ENCODE measurements at regions not wholly inside any gene's neighbourhood (a gene's known extent, or its start where the extent isn't known, plus 50 kb on each side); places are given as distances from the start of the nearest gene placed in this dataset.

GRCh38 chr9:88646539-88647300 is 111.7 kb downstream of the NXNL2 start:
- ATAC-seq (replicated peaks): no peak
- no peaks in the 10 kb centered on the region for H3K36me3 Mint-ChIP-seq (ENCODE audit: low read depth)
- H3K27ac Mint-ChIP-seq: no peak overlapping the region
- no peaks in the 10 kb centered on the region for H3K9me3 Mint-ChIP-seq
- no peak overlapping the region for H3K4me3 Mint-ChIP-seq
- H3K4me1 Mint-ChIP-seq: no peaks in the 10 kb centered on the region
- peaks cover 40% of the 10 kb centered on the region for H3K27me3 Mint-ChIP-seq

GRCh38 chr9:88651682-88652633 is 117.0 kb downstream of the NXNL2 start:
- no peak overlapping the region for H3K4me3 Mint-ChIP-seq
- no peak overlapping the region for H3K27ac Mint-ChIP-seq
- no peak for ATAC-seq (replicated peaks)
- no peaks in the 10 kb centered on the region for H3K4me1 Mint-ChIP-seq
- H3K36me3 Mint-ChIP-seq (ENCODE audit: low read depth): no peaks in the 10 kb centered on the region
- peaks cover 20% of the 10 kb centered on the region for H3K27me3 Mint-ChIP-seq
- no peaks in the 10 kb centered on the region for H3K9me3 Mint-ChIP-seq

GRCh38 chr9:88652876-88653275 is 117.9 kb downstream of the NXNL2 start:
- no peaks in the 10 kb centered on the region for H3K4me1 Mint-ChIP-seq
- H3K4me3 Mint-ChIP-seq: no peak overlapping the region
- no peaks in the 10 kb centered on the region for H3K36me3 Mint-ChIP-seq (ENCODE audit: low read depth)
- no peaks in the 10 kb centered on the region for H3K9me3 Mint-ChIP-seq
- ATAC-seq (replicated peaks): no peak
- H3K27me3 Mint-ChIP-seq: peaks cover 20% of the 10 kb centered on the region
- no peak overlapping the region for H3K27ac Mint-ChIP-seq

- Mint-ChIP-seq H3K36me3 (ENCODE audit: low read depth) (no peaks in the 10 kb centered on the region), H3K27me3 (peaks cover 20% of the 10 kb centered on the region), H3K9me3 (no peaks in the 10 kb centered on the region), H3K4me3 (no peak overlapping the region), H3K4me1 (no peaks in the 10 kb centered on the region), H3K27ac (no peak overlapping the region)
- ATAC-seq (replicated peaks): no peak
Measured at GRCh38 chr9:88653406-88653805, 118.4 kb downstream of the NXNL2 start.

DNA sequence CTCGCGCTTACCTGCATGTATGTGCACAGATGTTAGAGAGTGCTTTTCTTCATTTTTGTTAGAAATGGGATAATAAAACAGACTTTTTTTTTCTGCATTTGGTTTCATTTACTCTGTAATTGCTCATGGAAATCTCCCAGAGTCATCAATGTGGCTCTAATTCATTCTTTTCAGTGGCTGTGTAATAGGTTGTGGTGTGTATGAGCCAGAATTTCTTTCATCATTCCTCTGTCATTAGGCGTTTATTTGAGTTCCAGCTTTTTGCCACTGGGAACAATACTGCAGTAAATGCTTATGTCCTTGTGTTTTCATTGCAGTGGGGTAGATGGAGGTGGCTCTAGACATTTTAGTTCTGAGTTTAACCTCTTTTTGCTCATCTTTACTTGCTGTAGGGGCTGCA is 118.9 kb downstream of the NXNL2 start:
- H3K4me1 Mint-ChIP-seq: no peaks in the 10 kb centered on the region
- no peak for ATAC-seq (replicated peaks)

GRCh38 chr9:88657893-88658292 is 122.9 kb downstream of the NXNL2 start:
- Mint-ChIP-seq H3K4me1 (no peaks in the 10 kb centered on the region), H3K27ac (no peak overlapping the region), H3K36me3 (ENCODE audit: low read depth) (no peaks in the 10 kb centered on the region), H3K4me3 (no peak overlapping the region), H3K27me3 (peaks cover 13% of the 10 kb centered on the region), H3K9me3 (no peaks in the 10 kb centered on the region)
- ATAC-seq (replicated peaks): no peak

More for the DNA sequence above, 118.9 kb downstream of the NXNL2 start:
- no peaks in the 10 kb centered on the region for H3K9me3 Mint-ChIP-seq
- H3K27ac Mint-ChIP-seq: no peak overlapping the region
- no peak overlapping the region for H3K4me3 Mint-ChIP-seq
- H3K27me3 Mint-ChIP-seq: peaks cover 20% of the 10 kb centered on the region
- no peaks in the 10 kb centered on the region for H3K36me3 Mint-ChIP-seq (ENCODE audit: low read depth)

- no peak for ATAC-seq (replicated peaks)
- Mint-ChIP-seq H3K27me3 (peaks cover 13% of the 10 kb centered on the region), H3K4me3 (no peak overlapping the region)
Measured at GRCh38 chr9:88658311-88658822, 123.4 kb downstream of the NXNL2 start.

GRCh38 chr9:88659126-88659525 is 124.1 kb downstream of the NXNL2 start:
- H3K4me3 Mint-ChIP-seq: no peak overlapping the region
- H3K27me3 Mint-ChIP-seq: peaks cover 13% of the 10 kb centered on the region
- no peak overlapping the region for H3K27ac Mint-ChIP-seq
- H3K9me3 Mint-ChIP-seq: no peaks in the 10 kb centered on the region
- H3K4me1 Mint-ChIP-seq: no peaks in the 10 kb centered on the region
- no peaks in the 10 kb centered on the region for H3K36me3 Mint-ChIP-seq (ENCODE audit: low read depth)
- no peak for ATAC-seq (replicated peaks)

More at GRCh38 chr9:88658311-88658822, 123.4 kb downstream of the NXNL2 start:
- Mint-ChIP-seq H3K36me3 (ENCODE audit: low read depth) (no peaks in the 10 kb centered on the region), H3K4me1 (no peaks in the 10 kb centered on the region), H3K9me3 (no peaks in the 10 kb centered on the region), H3K27ac (no peak overlapping the region)

DNA sequence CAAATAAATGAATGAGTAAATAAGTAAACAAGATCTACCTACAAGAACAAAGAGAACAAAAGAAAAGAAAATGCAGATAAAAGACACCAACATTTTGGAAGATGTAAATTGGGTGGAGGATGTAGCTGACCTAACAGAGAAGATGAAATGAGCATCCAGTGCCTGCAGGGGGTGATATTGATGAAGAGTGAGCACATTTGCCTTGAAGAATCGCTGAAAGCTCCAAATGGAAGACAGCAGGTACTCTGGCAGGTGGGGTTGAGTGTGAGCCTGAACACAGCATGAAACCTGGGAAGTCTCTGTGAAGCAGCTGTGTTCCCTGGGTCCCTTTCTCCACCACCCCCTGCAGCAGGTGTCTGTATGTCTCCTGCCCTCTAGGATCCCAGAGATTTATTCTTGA is 125.6 kb downstream of the NXNL2 start:
- Mint-ChIP-seq H3K4me3 (no peak overlapping the region), H3K9me3 (no peaks in the 10 kb centered on the region)

DNA sequence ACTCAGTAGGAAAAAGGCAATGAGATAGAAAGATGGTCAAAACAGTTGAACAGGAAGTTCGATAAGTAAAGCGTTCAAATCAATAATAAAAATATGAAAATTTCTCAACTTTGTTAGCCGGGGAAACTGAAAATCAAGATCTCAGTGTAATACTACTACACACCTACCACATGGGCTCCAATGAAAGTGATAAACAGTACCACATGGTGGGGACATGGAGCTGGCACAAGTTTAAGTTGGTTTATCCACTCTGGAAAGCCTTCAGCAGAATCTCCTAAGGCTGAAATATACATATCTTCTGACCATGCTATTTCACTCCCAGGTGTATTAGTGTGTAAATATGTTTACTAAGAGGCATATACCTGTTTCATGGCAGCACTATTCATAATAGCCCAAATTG is 126.8 kb downstream of the NXNL2 start:
- H3K4me1 Mint-ChIP-seq: no peaks in the 10 kb centered on the region

More for the DNA sequence above, 125.6 kb downstream of the NXNL2 start:
- H3K36me3 Mint-ChIP-seq (ENCODE audit: low read depth): no peaks in the 10 kb centered on the region
- no peaks in the 10 kb centered on the region for H3K4me1 Mint-ChIP-seq
- ATAC-seq (replicated peaks): no peak
- peaks cover 8% of the 10 kb centered on the region for H3K27me3 Mint-ChIP-seq
- no peak overlapping the region for H3K27ac Mint-ChIP-seq

GRCh38 chr9:88663771-88664419 is 128.9 kb downstream of the NXNL2 start:
- H3K27ac Mint-ChIP-seq: no peak overlapping the region
- H3K36me3 Mint-ChIP-seq (ENCODE audit: low read depth): no peaks in the 10 kb centered on the region
- H3K27me3 Mint-ChIP-seq: peaks cover 9% of the 10 kb centered on the region
- H3K4me3 Mint-ChIP-seq: no peak overlapping the region
- no peaks in the 10 kb centered on the region for H3K4me1 Mint-ChIP-seq
- no peak for ATAC-seq (replicated peaks)
- no peaks in the 10 kb centered on the region for H3K9me3 Mint-ChIP-seq

More for the DNA sequence above, 126.8 kb downstream of the NXNL2 start:
- H3K27ac Mint-ChIP-seq: no peak overlapping the region
- no peak for ATAC-seq (replicated peaks)
- no peak overlapping the region for H3K4me3 Mint-ChIP-seq
- H3K27me3 Mint-ChIP-seq: peaks cover 9% of the 10 kb centered on the region
- H3K36me3 Mint-ChIP-seq (ENCODE audit: low read depth): no peaks in the 10 kb centered on the region
- H3K9me3 Mint-ChIP-seq: no peaks in the 10 kb centered on the region

DNA sequence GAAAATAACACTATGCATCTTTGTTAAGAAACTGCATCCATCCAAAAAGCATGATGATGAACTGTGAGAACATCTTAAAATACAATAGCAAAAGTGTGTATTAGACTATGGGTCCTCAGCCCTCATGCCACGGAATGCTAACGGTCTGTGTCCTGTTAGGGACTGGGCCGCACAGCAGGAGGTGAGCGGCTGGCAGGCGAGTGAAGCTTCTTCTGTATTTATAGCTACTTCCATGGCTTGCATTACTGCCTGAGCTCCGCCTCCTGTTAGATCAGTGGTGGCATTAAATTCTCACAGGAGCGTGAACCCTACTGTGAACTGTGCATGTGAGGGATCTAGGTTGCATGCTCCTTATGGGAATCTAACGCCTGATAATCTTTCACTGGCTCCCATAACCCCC is 129.8 kb downstream of the NXNL2 start:
- Mint-ChIP-seq H3K27me3 (peaks cover 9% of the 10 kb centered on the region), H3K4me3 (no peak overlapping the region), H3K4me1 (no peaks in the 10 kb centered on the region), H3K36me3 (ENCODE audit: low read depth) (no peaks in the 10 kb centered on the region), H3K9me3 (no peaks in the 10 kb centered on the region), H3K27ac (no peak overlapping the region)
- no peak for ATAC-seq (replicated peaks)

DNA sequence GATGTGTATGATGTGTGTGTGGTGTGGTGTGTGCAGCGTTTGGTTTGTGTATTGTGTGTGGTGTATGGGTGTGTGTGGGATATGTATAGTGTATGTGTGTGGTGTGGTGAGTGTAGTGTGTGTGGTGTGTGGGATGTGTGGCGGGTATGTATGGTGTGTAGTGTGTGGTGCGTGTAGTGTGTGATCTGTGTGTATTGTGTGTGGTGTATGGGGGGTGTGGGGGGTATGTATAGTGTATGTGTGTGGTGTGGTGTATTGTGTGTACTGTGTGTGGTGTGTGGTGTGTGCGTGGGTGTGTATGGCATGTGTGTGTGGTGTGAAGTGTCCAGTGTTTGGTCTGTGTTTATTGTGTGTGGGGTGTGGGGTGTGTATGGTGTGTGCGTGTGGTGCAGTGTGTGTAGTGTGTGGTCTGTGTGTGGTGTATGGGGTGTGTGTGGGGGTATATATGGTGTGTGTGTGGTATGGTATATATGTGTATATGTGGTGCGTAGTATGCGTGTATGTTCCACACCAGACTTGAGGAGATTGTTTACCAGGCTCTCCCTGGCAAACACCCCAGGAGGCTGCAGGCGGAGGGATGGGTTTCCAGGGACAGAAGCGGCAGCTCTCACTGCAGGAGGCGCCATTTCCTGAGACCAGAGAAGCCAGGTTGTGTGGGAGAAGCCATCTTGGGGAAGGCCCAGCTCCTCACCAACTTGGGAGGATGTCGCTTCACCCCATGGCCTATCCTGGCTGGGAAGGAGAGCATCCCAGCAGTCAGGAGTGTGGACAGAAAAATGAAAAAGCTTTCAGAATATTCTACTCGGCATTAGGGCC is 138.1 kb downstream of the NXNL2 start:
- Mint-ChIP-seq H3K4me1 (no peaks in the 10 kb centered on the region), H3K27me3 (no peaks in the 10 kb centered on the region), H3K9me3 (no peaks in the 10 kb centered on the region), H3K27ac (no peak overlapping the region), H3K4me3 (no peak overlapping the region), H3K36me3 (ENCODE audit: low read depth) (no peaks in the 10 kb centered on the region)
- no peak for ATAC-seq (replicated peaks)

- Mint-ChIP-seq H3K4me3 (no peak overlapping the region), H3K27me3 (no peaks in the 10 kb centered on the region), H3K27ac (no peak overlapping the region), H3K9me3 (no peaks in the 10 kb centered on the region), H3K36me3 (ENCODE audit: low read depth) (no peaks in the 10 kb centered on the region), H3K4me1 (no peaks in the 10 kb centered on the region)
- no peak for ATAC-seq (replicated peaks)
Measured at GRCh38 chr9:88673886-88674285, 138.9 kb downstream of the NXNL2 start.
